GM23338 (cell line): ENCODE measurements at regions not wholly inside any gene's neighbourhood (a gene's known extent, or its start where the extent isn't known, plus 50 kb on each side); places are given as distances from the start of the nearest gene placed in this dataset.

Experiments used
- EZH2phosphoT487 ChIP-seq: fragments of 200-600 bp; sonication (generic); IDR thresholded peaks from one replicate; pipeline ENCODE4 v1.8.1; 2018; ENCODE audit warnings: antibody characterized with exemption; ENCODE audit not compliant: unreplicated experiment
- POLR2AphosphoS5 ChIP-seq: IDR thresholded peaks from 2 replicates; pipeline ENCODE4 v1.6.1; 2016; ENCODE audit warnings: antibody characterized with exemption, low read depth
- TF ChIP-seq, protein P1 (sequence below), 2 experiments: fragments of 200-600 bp in 1 of 2; sonication (generic) in 1 of 2; conservative IDR thresholded peaks; 2 replicates each; pipeline versions ENCODE4 v1.5.1 to v1.6.1; 2016 to 2017; ENCODE audit warnings: antibody characterized with exemption in 2 of 2, low read depth in 2 of 2, mild to moderate bottlenecking in 2 of 2, moderate library complexity in 1 of 2

DNA sequence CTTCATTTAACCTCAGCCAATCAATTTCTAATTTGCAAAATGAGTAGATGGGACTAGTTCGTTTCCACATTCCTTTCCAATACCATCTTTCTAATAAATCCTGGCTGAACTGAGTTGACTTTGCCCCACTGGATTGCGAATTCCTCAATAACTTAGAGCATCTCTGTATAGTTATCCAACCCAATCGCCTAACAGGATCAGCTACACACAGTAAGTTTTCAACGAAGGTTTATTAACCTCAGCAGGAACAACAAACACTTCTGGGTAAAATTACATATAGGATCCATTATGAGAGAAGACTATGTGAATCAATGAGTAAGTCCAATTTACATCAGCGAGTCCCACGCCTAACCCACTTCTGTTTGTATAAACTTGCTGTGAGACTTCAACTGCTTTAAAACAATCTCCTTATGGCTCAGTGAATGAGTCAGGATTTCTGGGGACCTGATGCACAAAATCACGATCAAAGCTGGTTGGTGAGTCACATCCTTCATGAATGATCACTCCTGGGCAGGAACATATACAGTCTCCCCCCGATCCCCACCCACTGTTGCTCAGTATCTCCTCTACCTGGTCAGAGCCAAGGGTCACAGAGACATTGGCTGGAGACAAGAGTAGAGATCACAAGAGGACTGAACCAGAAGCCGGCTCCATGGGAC is 142.8 kb downstream of the EDEM1 start:
- TF ChIP-seq POLR2AphosphoS5 = no peak
- TF ChIP-seq, protein P1, sequence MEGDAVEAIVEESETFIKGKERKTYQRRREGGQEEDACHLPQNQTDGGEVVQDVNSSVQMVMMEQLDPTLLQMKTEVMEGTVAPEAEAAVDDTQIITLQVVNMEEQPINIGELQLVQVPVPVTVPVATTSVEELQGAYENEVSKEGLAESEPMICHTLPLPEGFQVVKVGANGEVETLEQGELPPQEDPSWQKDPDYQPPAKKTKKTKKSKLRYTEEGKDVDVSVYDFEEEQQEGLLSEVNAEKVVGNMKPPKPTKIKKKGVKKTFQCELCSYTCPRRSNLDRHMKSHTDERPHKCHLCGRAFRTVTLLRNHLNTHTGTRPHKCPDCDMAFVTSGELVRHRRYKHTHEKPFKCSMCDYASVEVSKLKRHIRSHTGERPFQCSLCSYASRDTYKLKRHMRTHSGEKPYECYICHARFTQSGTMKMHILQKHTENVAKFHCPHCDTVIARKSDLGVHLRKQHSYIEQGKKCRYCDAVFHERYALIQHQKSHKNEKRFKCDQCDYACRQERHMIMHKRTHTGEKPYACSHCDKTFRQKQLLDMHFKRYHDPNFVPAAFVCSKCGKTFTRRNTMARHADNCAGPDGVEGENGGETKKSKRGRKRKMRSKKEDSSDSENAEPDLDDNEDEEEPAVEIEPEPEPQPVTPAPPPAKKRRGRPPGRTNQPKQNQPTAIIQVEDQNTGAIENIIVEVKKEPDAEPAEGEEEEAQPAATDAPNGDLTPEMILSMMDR (conservative IDR thresholded peaks at IDR 0.05; ENCODE audit: low read depth in 2 of 2) = no peak
- TF ChIP-seq EZH2phosphoT487 = no peak
